ENCODE measurements at regions not wholly inside any gene's neighbourhood (a gene's known extent, or its start where the extent isn't known, plus 50 kb on each side); places are given as distances from the start of the nearest gene placed in this dataset.

DNA sequence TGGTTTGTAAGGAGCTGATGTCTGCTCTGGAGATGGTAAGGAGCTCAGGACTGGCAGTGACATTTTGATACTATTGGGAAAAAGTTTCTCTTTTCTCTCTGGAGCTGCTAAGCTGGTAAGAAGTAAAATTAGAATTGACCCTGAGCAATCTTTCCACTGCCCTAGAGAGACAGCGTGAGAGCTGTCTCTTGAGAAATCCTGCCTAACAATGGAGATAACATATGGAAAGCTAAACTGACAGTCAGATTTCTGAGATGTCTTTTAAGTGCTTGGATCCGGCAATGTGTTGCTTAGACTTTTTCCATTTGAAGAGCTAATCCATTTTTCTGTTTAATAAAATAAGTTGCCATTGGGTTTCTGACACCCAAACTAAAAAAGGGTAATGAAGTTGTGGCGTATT, 302.4 kb downstream of the KCNS3 start:
- ATAC-seq (ENCODE audit: low FRiP score) (no peak), DNase-seq (ENCODE audit: low spot score) (no peak)
- TF ChIP-seq, protein P1, sequence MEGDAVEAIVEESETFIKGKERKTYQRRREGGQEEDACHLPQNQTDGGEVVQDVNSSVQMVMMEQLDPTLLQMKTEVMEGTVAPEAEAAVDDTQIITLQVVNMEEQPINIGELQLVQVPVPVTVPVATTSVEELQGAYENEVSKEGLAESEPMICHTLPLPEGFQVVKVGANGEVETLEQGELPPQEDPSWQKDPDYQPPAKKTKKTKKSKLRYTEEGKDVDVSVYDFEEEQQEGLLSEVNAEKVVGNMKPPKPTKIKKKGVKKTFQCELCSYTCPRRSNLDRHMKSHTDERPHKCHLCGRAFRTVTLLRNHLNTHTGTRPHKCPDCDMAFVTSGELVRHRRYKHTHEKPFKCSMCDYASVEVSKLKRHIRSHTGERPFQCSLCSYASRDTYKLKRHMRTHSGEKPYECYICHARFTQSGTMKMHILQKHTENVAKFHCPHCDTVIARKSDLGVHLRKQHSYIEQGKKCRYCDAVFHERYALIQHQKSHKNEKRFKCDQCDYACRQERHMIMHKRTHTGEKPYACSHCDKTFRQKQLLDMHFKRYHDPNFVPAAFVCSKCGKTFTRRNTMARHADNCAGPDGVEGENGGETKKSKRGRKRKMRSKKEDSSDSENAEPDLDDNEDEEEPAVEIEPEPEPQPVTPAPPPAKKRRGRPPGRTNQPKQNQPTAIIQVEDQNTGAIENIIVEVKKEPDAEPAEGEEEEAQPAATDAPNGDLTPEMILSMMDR (IDR thresholded peaks at IDR 0.05) = no peak

DNA sequence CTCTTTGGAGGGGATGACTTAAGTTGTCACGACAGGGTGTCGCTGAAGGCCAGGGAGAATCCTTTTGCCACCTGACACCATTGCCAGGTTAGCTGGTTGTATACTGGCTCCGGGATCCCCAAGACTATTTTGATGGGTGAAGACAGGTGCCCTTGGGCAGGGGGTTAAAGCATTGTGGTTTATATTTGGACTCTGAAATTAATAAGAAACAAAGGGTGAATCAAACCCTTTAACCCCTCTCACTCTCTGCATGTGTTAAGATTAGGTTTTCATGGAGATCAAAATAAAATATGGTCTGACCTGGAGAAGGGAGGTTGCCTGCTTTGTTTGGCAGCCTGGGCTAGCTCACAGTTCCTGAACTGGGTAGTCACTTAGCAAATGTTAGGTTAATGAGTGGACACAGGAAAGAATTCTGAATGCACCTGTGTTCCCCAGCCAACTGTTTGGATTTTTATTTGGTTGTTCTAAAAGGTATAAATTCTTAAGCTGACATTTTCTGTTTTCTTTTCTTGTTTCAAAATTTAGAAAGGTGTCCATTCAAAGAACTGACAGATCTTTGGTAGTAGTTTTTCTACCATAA, 301.7 kb downstream of the KCNS3 start:
- ATAC-seq (ENCODE audit: low FRiP score) = no peak
- TF ChIP-seq, protein P1 (IDR thresholded peaks at IDR 0.05) = no peak
- DNase-seq (ENCODE audit: low spot score) = no peak

DNA sequence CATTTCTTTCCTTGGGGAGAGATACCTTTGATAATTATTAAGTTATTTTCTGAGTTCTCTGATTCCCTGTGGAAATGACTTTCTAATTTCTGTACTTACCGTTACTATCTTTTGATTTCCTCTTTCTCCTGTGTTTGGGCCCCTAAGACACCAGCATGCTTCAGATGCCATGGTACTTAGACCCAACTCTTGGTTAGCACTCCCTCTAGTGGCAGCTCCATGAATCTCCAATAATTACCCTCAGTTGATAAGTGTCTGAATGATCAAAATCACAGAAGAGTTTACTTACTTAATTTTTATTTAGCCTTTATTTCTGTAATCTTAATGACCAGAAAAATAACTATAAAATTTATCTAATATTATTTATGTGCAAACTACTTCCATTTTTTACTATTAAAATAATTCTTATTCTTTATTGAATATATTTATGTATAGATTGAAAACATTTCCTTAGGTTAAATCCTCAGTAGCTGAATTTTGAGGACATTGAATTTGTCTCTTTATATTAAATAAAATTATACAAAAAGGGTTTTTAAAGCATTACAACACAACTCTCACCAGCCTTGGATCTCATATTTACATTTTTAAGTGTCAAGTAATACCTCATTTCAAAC, 300.4 kb downstream of the KCNS3 start:
- no peak for ATAC-seq (ENCODE audit: low FRiP score)

DNA sequence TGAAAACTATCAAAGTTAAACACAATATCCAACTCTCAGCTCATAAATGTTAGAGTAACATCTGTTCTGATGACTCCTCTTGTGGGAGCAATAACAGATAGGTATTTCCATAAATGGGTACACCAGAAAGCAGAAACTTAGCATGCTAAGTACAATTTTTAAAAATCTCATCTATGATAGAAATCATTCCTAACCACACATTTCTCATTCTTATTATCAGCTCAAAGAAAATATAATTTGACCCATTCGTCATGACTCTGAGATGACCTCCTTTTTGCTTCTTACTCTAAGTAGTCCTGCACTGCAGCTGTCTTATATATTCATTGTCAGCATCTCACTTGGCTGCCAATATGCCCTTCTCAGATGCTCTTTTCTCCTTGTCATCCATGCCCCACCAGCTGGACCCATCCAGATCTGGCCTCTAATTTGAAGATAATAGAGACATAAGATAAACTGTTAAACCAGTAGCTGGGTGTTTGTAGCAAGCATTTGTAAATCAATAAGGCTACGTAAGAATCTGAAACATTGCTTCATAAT, 298.3 kb downstream of the KCNS3 start:
- no peak for DNase-seq (ENCODE audit: low spot score)
- no peak for ATAC-seq (ENCODE audit: low FRiP score)
- TF ChIP-seq, protein P1 (IDR thresholded peaks at IDR 0.05) = no peak

More for the DNA sequence above, 300.4 kb downstream of the KCNS3 start:
- TF ChIP-seq, protein P1 (IDR thresholded peaks at IDR 0.05) = peak in 2 of 3 donors; percentile 5 to 16
- no peak for DNase-seq (ENCODE audit: low spot score)

DNA sequence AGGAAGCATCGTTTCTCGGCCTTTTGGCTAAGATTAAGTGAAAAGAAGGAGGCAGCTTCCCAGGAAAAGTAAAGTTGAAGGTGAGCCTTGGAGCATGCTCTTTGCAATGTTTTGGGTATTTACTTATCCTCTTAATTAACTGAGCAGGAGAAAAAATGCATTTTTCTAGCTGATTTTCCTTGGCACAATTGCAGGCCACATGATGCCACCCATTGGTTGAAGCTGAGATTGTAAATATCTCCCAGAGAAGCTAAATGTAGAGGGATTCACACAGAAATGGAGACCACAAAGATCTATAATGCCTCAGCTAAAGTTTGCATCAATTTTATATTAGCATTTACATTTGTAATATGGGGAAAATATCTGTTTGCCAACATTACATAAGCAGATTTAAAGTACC, 294.1 kb downstream of the KCNS3 start:
- DNase-seq (ENCODE audit: low spot score) (no peak), ATAC-seq (ENCODE audit: low FRiP score) (no peak)
- TF ChIP-seq, protein P1 (IDR thresholded peaks at IDR 0.05) = no peak

DNA sequence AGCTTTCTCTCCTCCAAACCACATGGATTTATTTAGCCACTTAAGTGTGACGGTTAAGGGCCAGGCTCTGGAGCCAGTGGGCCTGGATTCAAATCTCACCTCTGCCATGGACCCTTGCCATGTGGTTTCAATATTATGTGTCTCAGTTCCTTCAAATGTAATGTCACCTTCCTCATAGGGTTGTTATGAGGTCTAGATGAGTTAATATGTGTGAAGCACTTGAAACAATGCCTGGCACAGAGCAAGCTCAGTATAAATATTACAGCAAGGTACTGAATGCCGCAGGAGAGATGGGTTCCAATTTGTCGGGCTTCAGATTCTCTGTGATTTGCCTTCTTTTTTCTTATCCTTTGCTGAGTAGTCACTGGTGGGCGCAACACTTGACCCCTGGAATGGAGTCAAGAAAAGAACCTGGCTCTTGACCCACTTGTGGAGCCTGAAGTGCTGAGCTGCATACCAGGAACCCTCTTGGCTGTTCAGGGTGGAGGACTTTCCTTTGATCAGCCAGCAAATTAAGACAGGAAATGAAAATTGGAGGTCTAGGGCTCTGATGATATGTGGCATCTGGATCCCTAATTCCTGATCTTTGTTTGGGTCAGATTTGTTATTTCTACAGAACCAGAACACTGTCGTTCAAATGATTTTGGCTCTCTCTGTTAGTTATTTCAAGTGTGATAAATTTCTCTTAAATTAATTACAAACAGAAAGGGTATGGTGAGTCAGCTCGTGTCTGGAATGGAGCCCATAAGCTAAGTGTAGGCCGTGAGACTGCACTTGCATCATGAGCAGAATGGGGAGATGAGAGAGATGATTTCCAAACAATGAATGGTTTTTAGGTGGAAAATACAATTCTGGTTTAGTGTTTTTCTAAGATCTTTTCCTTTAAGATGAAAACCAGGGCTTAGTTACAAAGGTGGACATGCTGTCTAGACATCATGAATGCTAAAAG, 293.0 kb downstream of the KCNS3 start:
- TF ChIP-seq, protein P1 (IDR thresholded peaks at IDR 0.05) = no peak
- DNase-seq (ENCODE audit: low spot score) (no peak), ATAC-seq (ENCODE audit: low FRiP score) (peak; percentile 86)
